ENCODE measurements at regions not wholly inside any gene's neighbourhood (a gene's known extent, or its start where the extent isn't known, plus 50 kb on each side); places are given as distances from the start of the nearest gene placed in this dataset.

DNA sequence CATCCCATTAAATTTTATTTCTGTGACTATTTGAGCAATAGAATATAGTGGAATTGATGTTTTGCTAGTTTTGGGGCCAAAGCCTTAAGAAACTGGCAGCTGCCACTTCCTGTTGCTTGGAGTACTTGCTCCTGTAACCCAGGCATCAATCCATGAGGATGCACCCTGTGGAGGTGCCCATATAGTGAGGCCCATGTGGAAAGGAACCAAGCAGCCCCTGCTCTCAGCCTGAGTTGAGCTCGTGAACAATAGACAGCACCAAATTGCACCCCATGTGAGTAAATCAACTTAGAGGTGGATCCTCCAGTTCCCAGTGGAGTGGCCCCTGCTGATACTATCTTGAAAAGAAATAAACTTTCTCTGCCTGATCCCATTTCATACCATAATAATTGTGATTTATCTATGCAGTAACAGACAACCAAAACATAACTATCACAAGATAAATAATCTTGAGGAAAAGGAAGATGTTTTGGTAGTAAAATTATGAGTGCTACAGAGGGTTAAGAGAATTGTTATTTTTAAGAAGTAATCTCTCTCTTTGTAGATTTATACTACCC lies 481.9 kb downstream of the TBC1D32 start:
- TF ChIP-seq, protein P1, sequence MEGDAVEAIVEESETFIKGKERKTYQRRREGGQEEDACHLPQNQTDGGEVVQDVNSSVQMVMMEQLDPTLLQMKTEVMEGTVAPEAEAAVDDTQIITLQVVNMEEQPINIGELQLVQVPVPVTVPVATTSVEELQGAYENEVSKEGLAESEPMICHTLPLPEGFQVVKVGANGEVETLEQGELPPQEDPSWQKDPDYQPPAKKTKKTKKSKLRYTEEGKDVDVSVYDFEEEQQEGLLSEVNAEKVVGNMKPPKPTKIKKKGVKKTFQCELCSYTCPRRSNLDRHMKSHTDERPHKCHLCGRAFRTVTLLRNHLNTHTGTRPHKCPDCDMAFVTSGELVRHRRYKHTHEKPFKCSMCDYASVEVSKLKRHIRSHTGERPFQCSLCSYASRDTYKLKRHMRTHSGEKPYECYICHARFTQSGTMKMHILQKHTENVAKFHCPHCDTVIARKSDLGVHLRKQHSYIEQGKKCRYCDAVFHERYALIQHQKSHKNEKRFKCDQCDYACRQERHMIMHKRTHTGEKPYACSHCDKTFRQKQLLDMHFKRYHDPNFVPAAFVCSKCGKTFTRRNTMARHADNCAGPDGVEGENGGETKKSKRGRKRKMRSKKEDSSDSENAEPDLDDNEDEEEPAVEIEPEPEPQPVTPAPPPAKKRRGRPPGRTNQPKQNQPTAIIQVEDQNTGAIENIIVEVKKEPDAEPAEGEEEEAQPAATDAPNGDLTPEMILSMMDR (conservative IDR thresholded peaks at IDR 0.05; ENCODE audit: low read depth, low read length): no peak
- no peak for TF ChIP-seq EZH2 (IDR thresholded peaks at IDR 0.05; ENCODE audit: borderline replicate concordance, low read depth, low read length, poor library complexity, severe bottlenecking)
